KMS-11 (cell line): ENCODE measurements at regions not wholly inside any gene's neighbourhood (a gene's known extent, or its start where the extent isn't known, plus 50 kb on each side); places are given as distances from the start of the nearest gene placed in this dataset.

Experiments used
- H2AFZ ChIP-seq: fragments of 200-600 bp; sonication (generic); 2 replicates; pipeline ENCODE4 v1.6.1; 2016; ENCODE audit warnings: antibody characterized with exemption, mixed run types, low read depth
- H3K27ac ChIP-seq: fragments of 200-600 bp; sonication (generic); 2 replicates; pipeline ENCODE4 v1.6.1; 2016; ENCODE audit warnings: mild to moderate bottlenecking, mixed run types
- H3K27me3 ChIP-seq: fragments of 200-600 bp; sonication (generic); 2 replicates; pipeline ENCODE4 v1.6.1; 2017; ENCODE audit warnings: mild to moderate bottlenecking, low read depth, mixed run types, moderate library complexity; ENCODE audit not compliant: insufficient read depth
- H3K36me3 ChIP-seq: fragments of 200-600 bp; sonication (generic); 2 replicates; pipeline ENCODE4 v1.6.1; 2017; ENCODE audit warnings: mild to moderate bottlenecking, mixed run types; ENCODE audit not compliant: insufficient read depth
- H3K4me1 ChIP-seq: fragments of 200-600 bp; sonication (generic); 2 replicates; pipeline ENCODE4 v1.6.1; 2016; ENCODE audit warnings: mild to moderate bottlenecking, low read depth, mixed run types; ENCODE audit not compliant: poor library complexity, severe bottlenecking
- H3K4me2 ChIP-seq: fragments of 200-600 bp; sonication (generic); 2 replicates; pipeline ENCODE4 v1.7.0; 2016; ENCODE audit warnings: mild to moderate bottlenecking, mixed run types
- H3K4me3 ChIP-seq: fragments of 200-600 bp; sonication (generic); IDR thresholded peaks from 2 replicates; pipeline ENCODE4 v1.6.1; 2017; ENCODE audit warnings: low read depth, low read length, mixed read lengths; ENCODE audit not compliant: insufficient read depth
- H3K79me2 ChIP-seq: fragments of 200-600 bp; sonication (generic); 2 replicates; pipeline ENCODE4 v1.6.1; 2016; ENCODE audit warnings: low read depth, mixed run types; ENCODE audit not compliant: insufficient read depth
- H3K9ac ChIP-seq: fragments of 200-600 bp; sonication (generic); 2 replicates; pipeline ENCODE4 v1.6.1; 2016; ENCODE audit warnings: mild to moderate bottlenecking, mixed run types
- H4K20me1 ChIP-seq: fragments of 200-600 bp; sonication (generic); 2 replicates; pipeline ENCODE4 v1.6.1; 2016; ENCODE audit warnings: mild to moderate bottlenecking, mixed run types; ENCODE audit not compliant: insufficient read depth
- TF ChIP-seq, protein P1 (sequence below): fragments of 200-600 bp; sonication (generic); conservative IDR thresholded peaks from 2 replicates; pipeline ENCODE4 v1.6.1; 2017; ENCODE audit warnings: low read depth, mild to moderate bottlenecking, antibody characterized with exemption, low read length, moderate library complexity, mixed read lengths

DNA sequence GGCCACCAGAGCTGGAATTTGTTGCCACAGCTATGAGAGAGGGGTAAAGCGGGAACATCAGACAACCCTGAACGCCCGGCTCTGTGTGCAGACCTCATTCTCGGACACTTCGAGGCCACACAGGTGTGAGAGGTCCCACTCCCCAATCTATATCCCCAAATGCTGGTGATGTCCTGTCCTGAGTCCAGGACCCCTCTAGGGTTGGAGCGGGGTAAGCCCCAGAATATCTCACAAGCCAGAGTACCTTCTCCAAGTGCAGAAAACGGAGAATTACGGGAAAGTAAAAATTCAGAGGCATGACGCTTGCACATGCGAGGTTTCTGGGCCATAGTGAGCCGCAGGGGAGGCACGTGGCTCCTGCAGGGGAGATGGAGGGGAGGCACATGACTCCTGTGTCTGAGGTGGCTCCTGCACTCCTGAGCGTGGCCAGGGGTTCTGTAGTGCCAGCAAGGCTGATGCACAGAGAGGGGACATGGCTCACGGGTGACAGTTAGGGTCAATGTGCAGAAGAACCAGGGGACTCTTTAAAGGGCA lies 248.0 kb downstream of the RBFOX3 start:
- Histone ChIP-seq H3K4me3 (no peak overlapping the region), H3K27me3 (peaks cover 98% of the 10 kb centered on the region), H3K9ac (no peak overlapping the region), H3K27ac (no peak overlapping the region), H2AFZ (no peak overlapping the region), H3K4me1 (no peaks in the 10 kb centered on the region), H4K20me1 (no peaks in the 10 kb centered on the region), H3K4me2 (no peak overlapping the region), H3K79me2 (no peaks in the 10 kb centered on the region), H3K36me3 (no peaks in the 10 kb centered on the region)
- TF ChIP-seq, protein P1, sequence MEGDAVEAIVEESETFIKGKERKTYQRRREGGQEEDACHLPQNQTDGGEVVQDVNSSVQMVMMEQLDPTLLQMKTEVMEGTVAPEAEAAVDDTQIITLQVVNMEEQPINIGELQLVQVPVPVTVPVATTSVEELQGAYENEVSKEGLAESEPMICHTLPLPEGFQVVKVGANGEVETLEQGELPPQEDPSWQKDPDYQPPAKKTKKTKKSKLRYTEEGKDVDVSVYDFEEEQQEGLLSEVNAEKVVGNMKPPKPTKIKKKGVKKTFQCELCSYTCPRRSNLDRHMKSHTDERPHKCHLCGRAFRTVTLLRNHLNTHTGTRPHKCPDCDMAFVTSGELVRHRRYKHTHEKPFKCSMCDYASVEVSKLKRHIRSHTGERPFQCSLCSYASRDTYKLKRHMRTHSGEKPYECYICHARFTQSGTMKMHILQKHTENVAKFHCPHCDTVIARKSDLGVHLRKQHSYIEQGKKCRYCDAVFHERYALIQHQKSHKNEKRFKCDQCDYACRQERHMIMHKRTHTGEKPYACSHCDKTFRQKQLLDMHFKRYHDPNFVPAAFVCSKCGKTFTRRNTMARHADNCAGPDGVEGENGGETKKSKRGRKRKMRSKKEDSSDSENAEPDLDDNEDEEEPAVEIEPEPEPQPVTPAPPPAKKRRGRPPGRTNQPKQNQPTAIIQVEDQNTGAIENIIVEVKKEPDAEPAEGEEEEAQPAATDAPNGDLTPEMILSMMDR = no peak

DNA sequence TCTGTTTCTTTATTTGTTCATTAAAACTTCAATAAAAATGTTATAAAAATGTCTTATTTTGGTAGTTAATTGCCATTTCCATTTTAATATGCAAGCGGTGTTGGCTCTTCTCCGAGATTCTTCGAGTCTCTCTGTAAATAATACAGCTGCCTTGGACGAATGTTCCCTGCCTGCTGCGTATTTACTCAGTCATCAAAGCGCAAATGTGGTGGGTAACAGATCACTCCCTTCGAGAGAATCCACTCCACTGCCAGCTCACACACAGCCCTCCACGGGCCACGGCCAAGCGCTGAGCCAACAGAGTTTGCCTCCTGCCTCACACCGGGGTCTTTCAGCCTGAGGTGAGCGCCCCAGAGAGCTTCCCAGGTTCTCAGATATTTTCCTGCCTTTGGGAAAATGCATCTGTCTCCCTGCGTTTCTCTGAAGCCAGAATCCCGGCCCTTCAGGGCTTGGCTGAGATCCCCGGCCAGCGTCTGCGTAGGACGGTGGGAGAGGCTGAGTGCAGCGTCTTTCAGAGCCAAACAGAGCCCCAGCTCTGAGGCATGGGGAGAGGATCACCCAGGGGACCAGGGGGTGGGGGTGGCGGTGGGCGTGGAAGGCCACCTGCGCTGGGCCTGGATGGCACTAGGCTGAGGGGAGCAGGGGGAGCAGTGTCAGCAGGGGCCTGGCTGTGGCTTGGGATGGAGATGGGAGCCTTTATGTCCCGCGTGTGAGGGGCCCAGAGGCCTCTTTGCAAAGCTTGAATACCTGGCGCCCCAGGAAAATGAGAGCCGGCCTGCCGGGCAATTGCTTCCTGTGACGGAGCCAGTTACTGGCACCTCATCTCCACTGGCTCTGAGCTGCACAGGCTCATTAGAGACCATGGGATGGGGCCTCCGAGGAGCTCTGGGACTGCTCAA lies 248.7 kb downstream of the RBFOX3 start:
- Histone ChIP-seq H3K36me3 (no peaks in the 10 kb centered on the region), H3K4me2 (no peak overlapping the region), H3K27ac (no peak overlapping the region), H3K4me3 (no peak overlapping the region), H3K79me2 (no peaks in the 10 kb centered on the region), H4K20me1 (no peaks in the 10 kb centered on the region), H3K9ac (no peak overlapping the region), H2AFZ (no peak overlapping the region), H3K27me3 (peaks cover 97% of the 10 kb centered on the region), H3K4me1 (no peaks in the 10 kb centered on the region)
- TF ChIP-seq, protein P1 = no peak

- Histone ChIP-seq H3K79me2 (no peaks in the 10 kb centered on the region), H3K4me2 (no peak overlapping the region), H3K27ac (no peak overlapping the region), H3K27me3 (peaks cover 98% of the 10 kb centered on the region), H4K20me1 (no peaks in the 10 kb centered on the region), H3K4me3 (no peak overlapping the region), H3K9ac (no peak overlapping the region), H3K36me3 (no peaks in the 10 kb centered on the region), H3K4me1 (no peaks in the 10 kb centered on the region), H2AFZ (no peak overlapping the region)
- TF ChIP-seq, protein P1 = no peak
These were observed 249.6 kb downstream of the RBFOX3 start for GRCh38 chr17:79361221-79361734.

- Histone ChIP-seq H3K27me3 (peaks cover 96% of the 10 kb centered on the region), H3K4me1 (no peaks in the 10 kb centered on the region), H3K27ac (no peak overlapping the region), H3K36me3 (no peaks in the 10 kb centered on the region), H3K4me2 (no peak overlapping the region), H3K9ac (no peak overlapping the region), H3K4me3 (no peak overlapping the region), H4K20me1 (no peaks in the 10 kb centered on the region), H3K79me2 (no peaks in the 10 kb centered on the region), H2AFZ (no peak overlapping the region)
- TF ChIP-seq, protein P1 = no peak
These were observed 250.7 kb downstream of the RBFOX3 start for GRCh38 chr17:79360196-79360595.
